ENCODE measurements at regions not wholly inside any gene's neighbourhood (a gene's known extent, or its start where the extent isn't known, plus 50 kb on each side); places are given as distances from the start of the nearest gene placed in this dataset.

GRCh38 chr6:98530732-98531131 is 303.6 kb upstream of the POU3F2 start:
- POLR2A ChIA-PET: no interaction called here
- Histone ChIP-seq H3K4me3 (ENCODE audit: low read depth, low read length) (no peak overlapping the region), H3K27ac (ENCODE audit: low read depth, low read length) (no peak overlapping the region), H3K27me3 (ENCODE audit: control insufficient read depth, insufficient read depth, low read length) (no peaks in the 10 kb centered on the region), H3K9me3 (ENCODE audit: control insufficient read depth, insufficient read depth, low read length) (peaks cover 4% of the 10 kb centered on the region; the same call in 1 of the 2 replicates)
- DNase-seq (ENCODE audit: low read depth, low spot score): no peak
- CTCF ChIA-PET: no interaction called here
- no peak for TF ChIP-seq CTCF (IDR thresholded peaks at IDR 0.05; ENCODE audit: low read depth, low read length)

DNA sequence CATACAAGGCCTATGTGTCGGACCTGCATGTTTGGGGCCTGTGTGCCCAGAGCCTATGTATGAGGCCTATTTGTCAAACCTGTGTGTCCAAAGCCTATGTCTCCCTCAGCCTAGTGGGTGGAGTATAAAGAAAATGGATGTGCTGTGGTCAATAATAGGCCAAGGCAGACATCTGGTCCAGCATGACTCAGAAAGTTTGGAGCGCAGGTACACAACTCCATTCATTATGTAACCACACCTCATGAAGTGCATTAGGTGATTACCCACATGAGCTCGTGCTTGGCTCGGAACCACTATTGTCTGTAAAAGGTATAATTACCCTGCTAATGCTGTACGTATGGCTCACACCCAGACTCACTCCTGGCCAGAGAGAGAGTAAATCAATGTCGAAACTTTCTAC is 302.4 kb upstream of the POU3F2 start:
- H3K27ac ChIP-seq (ENCODE audit: low read depth, low read length): no peak overlapping the region
- CTCF ChIA-PET: no interaction called here
- peaks cover 4% of the 10 kb centered on the region; the same call in 1 of the 2 replicates for H3K9me3 ChIP-seq (ENCODE audit: control insufficient read depth, insufficient read depth, low read length)
- H3K4me3 ChIP-seq (ENCODE audit: low read depth, low read length): no peak overlapping the region
- H3K27me3 ChIP-seq (ENCODE audit: control insufficient read depth, insufficient read depth, low read length): no peaks in the 10 kb centered on the region
- no peak for TF ChIP-seq CTCF (IDR thresholded peaks at IDR 0.05; ENCODE audit: low read depth, low read length)
- POLR2A ChIA-PET: no interaction called here
- no peak for DNase-seq (ENCODE audit: low read depth, low spot score)

GRCh38 chr6:98539741-98540140 is 294.6 kb upstream of the POU3F2 start:
- TF ChIP-seq CTCF (IDR thresholded peaks at IDR 0.05; ENCODE audit: low read depth, low read length): no peak
- POLR2A ChIA-PET: no interaction called here
- CTCF ChIA-PET: no interaction called here

GRCh38 chr6:98546376-98546775 is 288.0 kb upstream of the POU3F2 start:
- Histone ChIP-seq H3K27me3 (ENCODE audit: control insufficient read depth, insufficient read depth, low read length) (no peaks in the 10 kb centered on the region), H3K4me3 (ENCODE audit: low read depth, low read length) (no peak overlapping the region), H3K9me3 (ENCODE audit: control insufficient read depth, insufficient read depth, low read length) (no peaks in the 10 kb centered on the region), H3K27ac (ENCODE audit: low read depth, low read length) (no peak overlapping the region)
- TF ChIP-seq CTCF (IDR thresholded peaks at IDR 0.05; ENCODE audit: low read depth, low read length): no peak
- ChIA-PET POLR2A (no interaction called here), CTCF (no interaction called here)
- DNase-seq (ENCODE audit: low read depth, low spot score): no peak

More at GRCh38 chr6:98539741-98540140, 294.6 kb upstream of the POU3F2 start:
- Histone ChIP-seq H3K4me3 (ENCODE audit: low read depth, low read length) (no peak overlapping the region), H3K27ac (ENCODE audit: low read depth, low read length) (no peak overlapping the region), H3K9me3 (ENCODE audit: control insufficient read depth, insufficient read depth, low read length) (no peaks in the 10 kb centered on the region), H3K27me3 (ENCODE audit: control insufficient read depth, insufficient read depth, low read length) (no peaks in the 10 kb centered on the region)
- no peak for DNase-seq (ENCODE audit: low read depth, low spot score)

- DNase-seq (ENCODE audit: low read depth, low spot score): no peak
- Histone ChIP-seq H3K27ac (ENCODE audit: low read depth, low read length) (no peak overlapping the region), H3K9me3 (ENCODE audit: control insufficient read depth, insufficient read depth, low read length) (no peaks in the 10 kb centered on the region), H3K4me3 (ENCODE audit: low read depth, low read length) (no peak overlapping the region), H3K27me3 (ENCODE audit: control insufficient read depth, insufficient read depth, low read length) (no peaks in the 10 kb centered on the region)
- ChIA-PET CTCF (no interaction called here), POLR2A (no interaction called here)
- no peak for TF ChIP-seq CTCF (IDR thresholded peaks at IDR 0.05; ENCODE audit: low read depth, low read length)
Measured at GRCh38 chr6:98547151-98547550, 287.2 kb upstream of the POU3F2 start.

Measured in AG04450 (cell line).